Heart right ventricle (tissue), 16 donors: ENCODE measurements at regions not wholly inside any gene's neighbourhood (a gene's known extent, or its start where the extent isn't known, plus 50 kb on each side); places are given as distances from the start of the nearest gene placed in this dataset.
"Not testable (repeated sequence)": the region's sequence is repeated elsewhere in the genome, so short reads cannot be mapped to it uniquely, and the experiment has no call there.

Source experiments
- ATAC-seq, 8 donors: fragments of 200-7000 bp; cut with Tn5 transposase; one replicate each; pipeline ENCODE4 v1.9.1; 2020; ENCODE audit warnings: mild to moderate bottlenecking in 8 of 8, moderate library complexity in 8 of 8, moderate number of reproducible peaks in 1 of 8
- DNase-seq, 2 donors: peaks; one replicate each; pipeline ENCODE4 v3.0.0-alpha.2; 2020
- H3K27ac ChIP-seq, 10 donors: fragments of 200-600 bp; sonication (generic) in 2 of 10; one replicate each; pipeline versions ENCODE4 v1.5.0 to v1.8.0; 2020 to 2022; ENCODE audit warnings: mild to moderate bottlenecking in 3 of 10
- H3K27me3 ChIP-seq, 7 donors: fragments of 200-600 bp; one replicate each; pipeline ENCODE4 v1.8.0; 2021 to 2022; ENCODE audit warnings: mild to moderate bottlenecking in 2 of 7
- H3K36me3 ChIP-seq, 9 donors: fragments of 200-600 bp; sonication (generic) in 1 of 9; one replicate each; pipeline versions ENCODE4 v1.5.0 to v1.8.0; 2020 to 2022; ENCODE audit warnings: mild to moderate bottlenecking in 2 of 9
- H3K4me1 ChIP-seq, 9 donors: fragments of 200-600 bp; sonication (generic) in 1 of 9; one replicate each; pipeline versions ENCODE4 v1.5.0 to v1.8.0; 2020 to 2022; ENCODE audit warnings: mild to moderate bottlenecking in 4 of 9
- H3K4me3 ChIP-seq, 10 donors: fragments of 200-600 bp; sonication (generic) in 2 of 10; one replicate each; pipeline versions ENCODE4 v1.5.0 to v1.8.0; 2020 to 2022; ENCODE audit warnings: mild to moderate bottlenecking in 7 of 10, moderate library complexity in 2 of 10
- H3K9me3 ChIP-seq, 11 donors: fragments of 200-600 bp in 10 of 11; sonication (generic) in 2 of 11; one replicate each; pipeline versions ENCODE4 v1.5.0 to v1.8.0; 2013 to 2022; ENCODE audit warnings: mild to moderate bottlenecking in 2 of 11, control low read depth in 1 of 11, moderate library complexity in 1 of 11
- WGBS, 2 donors: extraction: QIAGEN DNeasy Blood & Tissue Kit; methylation state at CpG; one replicate each; pipeline ENCODE4 v1.1.7; 2013; ENCODE audit warnings: inconsistent platforms in 1 of 2; 5-methylcytosine and 5-hydroxymethylcytosine counted together
- intact Hi-C, 10 donors: fragments of 100-400 bp; cut with DNase I; formaldehyde crosslinking; loops; one replicate each; pipeline versions ENCODE4 v1.11.1 to v1.14.2; 2022
- TF ChIP-seq, protein P1 (sequence below), 9 donors: fragments of 200-600 bp; sonication (generic) in 2 of 9; IDR thresholded peaks; one replicate each; pipeline versions ENCODE4 v1.5.0 to v1.8.0; 2021 to 2022; ENCODE audit warnings: antibody characterized with exemption in 9 of 9, mild to moderate bottlenecking in 5 of 9, moderate library complexity in 1 of 9
- donor health status: Arrhythmogenic right ventricular cardiomyopathy.
- donor health status: ischemic (EF 13 %, LVEDD 7.1; RV severe dilation, severe dysfunction).
- donor health status: healthy with polysubstance abuse.
- donor health status: DM: no; HTN: yes; CAD: no.
- donor health status: DM: no; HTN: no; CAD: no.
- donor health status: ischemic (EF 25% LVEDD 6.9; RV normal size, moderate dysfunction).
- donor health status: ischemic (EF 25% LVEDD 5.7; RV mildly dilated, moderate dysfunction).
- donor health status: healthy.
- donor health status: DM: yes; HTN: yes; CAD: no.
- donor health status: Ischemic cardiomyopathy.
- donor health status: ischemic (EF 35%, LVEDD 5.7; RV mildly dilated, moderate dysfunction).
- donor health status: nonischemic (EF 11% LVEDD 7.7; RV severe dilation, severe dysfunction).
- donor health status: DM: yes; HTN: yes; CAD: no.
- donor health status: PGD.
- donor health status: ischemic (EF 29% LVEDD 5.4; RV normal size, mild dysfunction).
- donor health status: nonischemic (EF 23%, LVEDD 6.1; RV moderate dilation, normal function).

- Histone ChIP-seq H3K4me1 (no peaks in the 10 kb centered on the region), H3K4me3 (no peak overlapping the region), H3K36me3 (no peaks in the 10 kb centered on the region), H3K27me3 (no peaks in the 10 kb centered on the region), H3K9me3 (peaks cover 0 to 10% (median 0%) of the 10 kb centered on the region in 11 donors), H3K27ac (no peak overlapping the region)
- intact Hi-C loops, result no loop called here
- TF ChIP-seq, protein P1, sequence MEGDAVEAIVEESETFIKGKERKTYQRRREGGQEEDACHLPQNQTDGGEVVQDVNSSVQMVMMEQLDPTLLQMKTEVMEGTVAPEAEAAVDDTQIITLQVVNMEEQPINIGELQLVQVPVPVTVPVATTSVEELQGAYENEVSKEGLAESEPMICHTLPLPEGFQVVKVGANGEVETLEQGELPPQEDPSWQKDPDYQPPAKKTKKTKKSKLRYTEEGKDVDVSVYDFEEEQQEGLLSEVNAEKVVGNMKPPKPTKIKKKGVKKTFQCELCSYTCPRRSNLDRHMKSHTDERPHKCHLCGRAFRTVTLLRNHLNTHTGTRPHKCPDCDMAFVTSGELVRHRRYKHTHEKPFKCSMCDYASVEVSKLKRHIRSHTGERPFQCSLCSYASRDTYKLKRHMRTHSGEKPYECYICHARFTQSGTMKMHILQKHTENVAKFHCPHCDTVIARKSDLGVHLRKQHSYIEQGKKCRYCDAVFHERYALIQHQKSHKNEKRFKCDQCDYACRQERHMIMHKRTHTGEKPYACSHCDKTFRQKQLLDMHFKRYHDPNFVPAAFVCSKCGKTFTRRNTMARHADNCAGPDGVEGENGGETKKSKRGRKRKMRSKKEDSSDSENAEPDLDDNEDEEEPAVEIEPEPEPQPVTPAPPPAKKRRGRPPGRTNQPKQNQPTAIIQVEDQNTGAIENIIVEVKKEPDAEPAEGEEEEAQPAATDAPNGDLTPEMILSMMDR (IDR thresholded peaks at IDR 0.05), result no peak
- ATAC-seq (no peak), DNase-seq (no peak)
Observed at GRCh38 chr6:94813806-94814205, 763.5 kb upstream of the MANEA start.

GRCh38 chr6:94801344-94801743, 776.0 kb upstream of the MANEA start:
- Histone ChIP-seq H3K9me3 (peaks cover 0 to 17% (median 0%) of the 10 kb centered on the region in 11 donors), H3K4me3 (no peak overlapping the region), H3K4me1 (no peaks in the 10 kb centered on the region), H3K36me3 (no peaks in the 10 kb centered on the region), H3K27ac (no peak overlapping the region), H3K27me3 (no peaks in the 10 kb centered on the region)
- intact Hi-C loops, result loop anchor here in 1 of 10 donors (10.0 kb wide), 1 partner anchor 663 kb away; no protein-coding TSS in a partner anchor
- ATAC-seq (no peak), DNase-seq (no peak)
- TF ChIP-seq, protein P1 (IDR thresholded peaks at IDR 0.05), result no peak
- WGBS, 2 donors, result 78 to 82% methylated on average over 3 of the region's 3 CpGs

GRCh38 chr6:94785514-94785913, 791.8 kb upstream of the MANEA start:
- H3K4me3 ChIP-seq, result no peak overlapping the region
- H3K27ac ChIP-seq, result no peak overlapping the region
- no peaks in the 10 kb centered on the region for H3K4me1 ChIP-seq
- DNase-seq, result no peak
- no peaks in the 10 kb centered on the region for H3K27me3 ChIP-seq
- peaks cover 0 to 12% (median 0%) of the 10 kb centered on the region in 11 donors for H3K9me3 ChIP-seq
- intact Hi-C loops, result no loop called here
- TF ChIP-seq, protein P1 (IDR thresholded peaks at IDR 0.05), result no peak
- ATAC-seq, result no peak
- 65 to 79% methylated on average over 4 of the region's 4 CpGs for whole genome bisulfite sequencing, 2 donors
- H3K36me3 ChIP-seq, result no peaks in the 10 kb centered on the region

DNA sequence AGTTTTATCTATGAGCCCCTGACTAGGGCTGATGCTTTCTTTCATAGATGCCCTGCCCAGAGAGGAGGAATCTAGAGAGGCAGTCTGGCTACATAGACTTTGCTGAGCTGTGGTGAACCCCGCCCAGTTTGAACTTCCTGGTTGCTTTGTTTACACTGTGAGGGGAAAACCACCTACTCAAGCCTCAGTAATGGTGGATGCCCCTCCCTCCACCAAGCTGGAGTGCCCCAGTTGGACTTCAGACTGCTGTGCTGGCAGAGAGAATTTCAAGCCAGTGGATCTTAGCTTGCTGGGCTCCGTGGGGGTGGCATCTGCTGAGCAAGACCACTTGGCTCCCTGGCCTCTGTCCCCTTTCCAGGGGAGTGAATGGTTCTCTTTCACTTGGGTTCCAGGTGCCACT, 792.3 kb upstream of the MANEA start:
- intact Hi-C loops, H3K4me3 ChIP-seq, H3K4me1 ChIP-seq, H3K36me3 ChIP-seq, H3K27ac ChIP-seq, H3K27me3 ChIP-seq, DNase-seq, ATAC-seq: not testable (repeated sequence)
- H3K9me3 ChIP-seq, result peaks cover 0 to 15% (median 0%) of the 10 kb centered on the region in 11 donors
- 84 to 86% methylated on average over 2 of the region's 2 CpGs for WGBS, 2 donors

GRCh38 chr6:94769197-94769596, 808.1 kb upstream of the MANEA start:
- ATAC-seq, result no peak
- DNase-seq, result no peak
- intact Hi-C loops, result no loop called here
- TF ChIP-seq, protein P1 (IDR thresholded peaks at IDR 0.05), result no peak
- Histone ChIP-seq H3K27ac (no peak overlapping the region), H3K4me1 (no peaks in the 10 kb centered on the region), H3K36me3 (no peaks in the 10 kb centered on the region), H3K4me3 (no peak overlapping the region), H3K27me3 (no peaks in the 10 kb centered on the region), H3K9me3 (no peaks in the 10 kb centered on the region)
- WGBS, 2 donors, result 83 to 90% methylated on average over 1 of the region's 1 CpG
